Breast epithelium (tissue), 3 donors: ENCODE measurements at regions not wholly inside any gene's neighbourhood (a gene's known extent, or its start where the extent isn't known, plus 50 kb on each side); places are given as distances from the start of the nearest gene placed in this dataset.

ENCODE experiments used
- CTCF ChIP-seq, 3 donors: fragments of 450-650 bp; IDR thresholded peaks; one replicate each; pipeline ENCODE4 v1.5.1; 2016 to 2017; ENCODE audit warnings: antibody characterized with exemption in 3 of 3, mild to moderate bottlenecking in 3 of 3, moderate library complexity in 3 of 3
- POLR2A ChIP-seq: fragments of 450-650 bp; IDR thresholded peaks from one replicate; pipeline ENCODE4 v1.6.1; 2016; ENCODE audit warnings: antibody characterized with exemption, mild to moderate bottlenecking, moderate library complexity

- TF ChIP-seq CTCF (IDR thresholded peaks at IDR 0.05): no peak
- TF ChIP-seq POLR2A: no peak
Measured at GRCh38 chr3:18771931-18772330, 346.8 kb upstream of the SATB1 start.
